ENCODE measurements at regions not wholly inside any gene's neighbourhood (a gene's known extent, or its start where the extent isn't known, plus 50 kb on each side); places are given as distances from the start of the nearest gene placed in this dataset.

DNA sequence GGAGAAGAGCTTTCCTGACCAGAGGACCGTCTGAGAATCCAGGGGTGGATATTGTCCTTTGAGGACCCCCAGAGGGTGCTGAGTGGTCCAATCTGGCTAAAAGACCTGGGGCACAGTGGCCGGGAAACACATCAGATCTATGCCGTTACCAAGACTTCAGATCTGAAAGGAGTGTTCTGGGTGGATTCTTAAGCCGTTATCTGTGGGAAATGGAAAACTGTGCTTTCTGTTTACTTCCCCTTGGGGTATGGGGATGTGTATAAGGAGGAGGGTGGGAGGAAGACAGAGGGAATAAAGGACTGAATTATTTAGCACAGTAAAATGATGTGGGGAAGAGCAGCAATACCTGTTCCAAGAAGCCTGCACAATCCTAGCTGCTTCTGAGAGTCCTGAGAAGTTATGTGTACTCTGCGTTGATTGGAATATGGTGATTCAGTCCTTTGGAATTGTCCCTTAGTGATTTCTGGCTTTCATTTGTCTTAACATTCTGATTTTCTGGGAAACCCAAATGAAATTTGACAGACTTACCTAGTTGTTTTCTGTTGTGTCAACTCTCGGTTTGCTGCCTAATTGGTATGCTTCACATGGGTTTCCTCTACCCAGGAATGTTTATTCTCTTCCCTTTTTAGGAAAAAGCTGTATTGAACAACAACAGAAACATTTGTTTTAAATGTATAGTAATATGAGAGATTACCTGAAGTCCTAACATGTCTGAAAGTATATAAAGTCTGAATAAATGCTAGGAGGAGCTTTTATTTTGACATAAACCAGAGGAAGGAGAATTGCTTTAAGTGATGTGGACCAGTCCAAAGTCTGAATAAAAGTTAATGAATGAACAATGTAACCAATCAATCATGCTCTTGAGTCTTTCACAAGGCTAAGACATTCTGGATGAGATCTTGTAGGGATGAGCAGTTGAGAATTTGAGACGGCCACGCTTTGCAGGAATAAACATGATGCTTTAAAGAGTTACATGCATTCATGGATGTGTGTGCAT lies 427.1 kb upstream of the C2CD4B start:
- no peak for DNase-seq

DNA sequence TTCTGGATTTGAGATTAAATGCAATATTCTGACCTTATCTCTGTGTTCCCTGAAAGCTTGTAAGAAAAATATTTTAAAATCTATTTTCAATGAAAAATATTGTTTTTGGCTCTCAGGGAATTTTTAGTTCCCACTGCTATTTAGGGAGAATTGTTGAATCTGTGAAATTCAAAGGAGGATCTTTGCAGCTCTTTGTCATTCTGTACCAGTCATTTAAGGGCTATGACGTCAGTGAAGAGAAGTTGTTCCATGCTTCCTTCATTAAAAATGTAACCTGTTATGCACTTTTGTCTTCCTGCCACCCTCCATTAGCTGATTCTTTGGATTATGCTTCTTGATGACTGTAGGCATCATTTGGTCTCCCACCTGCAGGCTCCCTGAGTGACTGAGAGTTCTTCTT lies 427.8 kb upstream of the C2CD4B start:
- DNase-seq: no peak

DNA sequence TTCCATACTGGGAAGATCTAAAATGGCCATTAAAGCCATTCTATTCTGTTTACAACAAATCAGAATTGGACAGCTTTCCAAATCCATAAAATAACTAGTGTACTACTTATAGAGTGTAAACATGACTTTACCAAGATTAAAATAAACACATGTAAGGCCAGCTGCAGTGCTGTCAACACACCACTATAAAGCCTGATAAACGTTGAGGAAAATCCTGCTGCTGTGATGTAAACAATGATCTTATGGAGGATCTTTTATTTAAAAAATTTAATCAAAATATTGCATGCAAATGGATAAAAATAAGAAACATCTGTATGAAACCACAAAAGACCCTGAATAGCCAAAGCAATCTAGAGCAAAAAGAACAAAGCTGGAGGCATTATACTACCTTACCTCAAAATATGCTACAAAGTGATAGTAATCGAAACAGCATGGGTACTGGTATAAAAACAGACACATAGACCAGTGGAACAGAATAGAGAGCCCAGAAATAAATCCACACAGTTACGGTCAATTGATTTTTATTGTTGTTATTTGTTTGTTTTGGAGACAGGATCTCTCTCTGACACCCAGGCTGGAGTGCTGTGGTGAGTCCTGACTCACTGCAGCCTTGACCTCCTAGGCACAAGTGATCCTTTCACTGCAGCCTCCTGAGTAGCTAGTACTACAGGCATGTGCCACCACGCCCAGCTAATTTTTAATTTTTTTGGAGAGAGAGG lies 428.8 kb upstream of the C2CD4B start:
- DNase-seq: no peak

DNA sequence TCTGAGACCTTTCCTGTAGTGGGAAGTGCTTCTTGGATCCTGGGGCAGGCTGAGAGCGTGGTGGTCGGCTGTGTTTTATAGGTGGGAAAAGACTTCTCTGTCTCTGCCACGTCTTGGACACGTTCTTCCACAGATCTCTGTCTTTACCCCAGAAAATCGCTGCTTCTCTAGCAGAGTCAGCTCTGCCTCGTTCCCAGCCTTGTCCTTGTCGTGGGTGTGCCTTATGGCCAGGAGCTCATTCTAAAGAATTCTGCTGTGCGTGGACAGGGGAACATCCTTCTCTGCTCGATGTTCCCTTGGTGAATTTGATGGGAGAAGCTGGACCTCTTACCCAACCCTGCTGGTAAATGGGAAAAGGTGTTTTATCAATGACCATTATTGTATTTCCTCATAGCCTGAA lies 433.1 kb upstream of the C2CD4B start:
- no peak for DNase-seq

DNA sequence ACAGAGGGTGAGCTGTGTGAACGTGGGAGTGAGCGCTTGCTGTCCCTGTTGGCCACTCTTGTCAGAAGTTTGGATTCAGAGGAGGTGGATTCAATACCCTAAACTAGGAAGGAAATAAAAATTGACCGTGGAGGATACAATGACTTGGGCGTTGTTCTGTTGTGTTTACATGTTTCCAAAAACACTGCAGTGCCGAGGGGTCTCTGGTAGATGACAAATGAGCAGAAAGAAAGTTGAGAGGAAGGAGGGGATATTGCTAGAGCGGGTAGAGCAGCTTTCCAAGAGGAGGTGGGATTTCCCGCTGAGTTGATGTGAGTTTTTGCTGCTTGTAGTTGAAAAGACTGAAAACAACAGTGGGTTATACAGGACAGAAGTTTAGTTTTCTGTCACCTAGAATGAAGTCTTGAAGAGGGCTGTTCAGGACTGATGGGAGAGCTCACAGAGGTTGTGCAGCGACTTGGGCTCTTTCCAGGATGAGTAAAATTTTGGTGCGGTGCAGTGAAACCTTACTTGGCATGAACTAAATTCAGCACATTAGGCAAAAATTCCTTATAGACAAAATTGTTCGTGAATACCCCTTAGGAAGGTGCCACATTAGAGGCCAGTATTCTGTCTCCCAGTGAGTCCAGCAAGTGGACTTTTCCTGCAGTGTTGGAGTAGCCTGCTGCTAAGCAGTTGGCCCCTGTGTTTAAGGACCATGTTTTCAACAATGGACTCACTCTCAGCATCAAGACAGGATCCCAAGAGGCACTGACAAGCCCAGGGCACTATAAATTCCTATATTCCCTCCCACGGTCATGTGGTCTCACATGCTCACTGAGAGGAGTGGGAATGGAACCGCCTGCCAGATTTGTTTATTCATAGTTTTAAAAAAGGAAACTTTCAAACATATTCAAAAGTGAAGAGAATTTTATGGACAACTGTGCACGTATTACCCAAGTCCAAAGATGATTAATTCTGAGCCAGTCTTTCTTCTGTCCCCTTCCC lies 435.0 kb upstream of the C2CD4B start:
- no peak for DNase-seq

DNA sequence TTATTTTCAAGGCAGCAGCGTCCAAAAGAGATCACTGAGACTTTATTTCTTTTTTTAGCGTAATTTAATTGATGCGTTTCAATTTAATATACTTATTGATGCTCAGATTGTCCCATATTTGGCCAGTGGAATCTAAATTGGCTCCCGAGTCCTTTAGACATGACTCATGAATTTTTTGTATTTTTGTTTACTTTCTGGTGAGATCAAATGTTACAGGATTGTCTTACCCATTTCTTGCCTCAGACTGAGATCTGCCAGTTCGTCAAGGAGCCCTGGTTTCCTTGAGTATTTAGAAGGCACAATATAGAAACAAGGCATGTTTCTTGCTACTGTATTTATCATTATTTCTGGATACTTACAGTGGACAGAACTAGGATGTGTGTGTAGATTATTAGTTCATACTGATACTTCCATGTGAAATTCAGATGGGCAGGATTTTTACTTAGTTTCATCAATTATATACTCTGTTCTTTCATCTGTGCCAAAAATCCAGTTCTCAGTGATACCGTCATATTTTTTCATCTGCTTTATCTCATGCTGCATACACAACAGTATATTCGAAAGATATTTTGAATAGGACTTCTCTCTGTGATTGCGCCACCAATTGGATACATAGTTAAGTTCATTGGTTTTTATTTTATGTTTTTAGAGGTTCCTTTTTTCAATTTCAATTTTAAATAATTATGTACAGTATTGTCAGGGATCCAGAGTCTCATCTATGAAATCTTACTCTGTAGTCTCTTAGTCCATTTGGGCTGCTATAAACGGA lies 436.9 kb upstream of the C2CD4B start:
- DNase-seq: no peak

DNA sequence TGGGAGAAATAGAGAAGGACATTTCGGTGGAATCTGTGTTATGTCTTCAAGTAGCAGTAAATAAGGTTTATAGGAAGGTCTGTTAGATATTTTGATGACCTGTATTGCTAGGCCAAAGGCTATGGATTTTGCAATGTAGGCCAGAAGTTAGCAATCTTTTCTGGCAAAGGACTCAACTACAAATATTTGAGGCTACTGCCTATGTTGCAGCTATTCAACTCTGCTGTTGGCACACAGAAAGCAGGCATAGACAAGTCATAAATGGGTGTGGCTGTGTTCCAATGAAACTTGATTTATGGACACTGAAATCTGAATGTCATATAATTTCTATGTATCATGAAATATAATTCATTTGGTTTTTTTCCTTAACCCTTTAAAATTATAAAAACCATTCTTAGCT lies 438.7 kb upstream of the C2CD4B start:
- DNase-seq: no peak

DNA sequence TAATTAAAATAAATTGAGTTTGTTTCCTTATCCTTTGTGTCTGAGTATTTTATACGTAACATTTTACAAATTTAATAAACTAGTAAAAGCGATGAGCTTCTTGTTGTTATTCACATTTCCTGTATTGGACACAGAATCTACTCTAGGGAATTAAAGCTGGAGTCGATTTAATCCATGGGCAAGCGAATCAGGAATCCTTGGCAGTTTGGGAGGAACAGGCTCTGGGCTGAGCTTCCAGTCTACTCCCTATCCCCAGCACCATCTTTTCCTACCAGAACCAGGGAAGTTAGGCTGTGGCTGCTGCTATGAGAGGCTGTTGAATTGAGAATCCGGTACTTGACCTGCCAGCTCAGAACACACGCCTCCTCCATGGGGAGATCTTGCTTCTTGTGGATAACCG lies 437.3 kb upstream of the TPM1 start:
- DNase-seq: no peak

DNA sequence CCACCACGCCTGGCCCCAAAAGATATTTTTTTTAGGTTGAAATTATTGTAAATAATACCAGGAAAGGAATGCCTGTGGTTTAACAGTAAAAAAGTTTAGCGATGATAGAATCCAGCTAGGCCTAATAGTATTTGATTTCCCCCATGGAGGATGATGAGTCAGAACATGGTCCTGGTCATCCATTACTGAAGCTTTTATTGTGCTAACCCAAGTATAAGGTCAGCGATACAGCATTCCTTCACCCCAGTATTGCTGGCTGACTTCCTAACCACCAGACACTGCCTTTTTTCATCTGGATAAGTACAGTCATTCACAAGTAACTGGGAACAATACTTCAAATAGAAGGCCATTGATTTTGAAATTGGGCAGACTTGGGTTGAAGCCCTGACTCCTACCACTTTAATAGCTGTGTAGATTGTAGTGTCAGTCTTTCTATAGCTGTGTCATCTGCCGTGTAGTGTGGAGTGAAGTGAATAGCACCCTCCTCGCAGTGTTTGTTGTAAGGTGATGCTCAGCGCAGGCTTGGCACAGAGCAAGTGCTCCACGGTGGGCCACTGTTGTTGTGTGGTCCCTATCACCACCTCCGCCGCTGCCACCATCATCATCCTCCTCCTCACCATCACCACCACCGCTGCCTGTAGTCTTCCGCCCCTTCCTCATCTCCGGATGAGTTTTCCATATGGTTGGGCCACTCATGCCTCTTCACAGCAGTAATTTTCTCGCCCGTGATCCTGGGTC lies 436.0 kb upstream of the TPM1 start:
- no peak for DNase-seq

DNA sequence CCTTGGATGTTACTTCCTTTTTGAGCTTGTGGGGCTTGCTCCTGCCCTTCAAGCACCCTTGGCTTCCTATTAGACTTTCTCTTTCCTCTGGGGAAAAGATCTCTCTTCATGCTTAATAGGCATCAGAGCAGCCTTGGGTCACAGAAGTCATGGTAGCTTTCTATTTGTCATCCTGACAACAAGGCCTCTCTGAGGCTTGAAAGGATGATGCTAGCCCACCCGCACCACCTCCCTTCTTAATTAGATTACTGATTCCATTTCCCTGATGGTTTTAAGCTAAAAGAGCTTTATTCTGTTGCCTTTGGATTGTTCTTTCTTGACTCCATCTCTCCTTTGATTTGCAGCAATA lies 435.5 kb upstream of the TPM1 start:
- DNase-seq: no peak

DNA sequence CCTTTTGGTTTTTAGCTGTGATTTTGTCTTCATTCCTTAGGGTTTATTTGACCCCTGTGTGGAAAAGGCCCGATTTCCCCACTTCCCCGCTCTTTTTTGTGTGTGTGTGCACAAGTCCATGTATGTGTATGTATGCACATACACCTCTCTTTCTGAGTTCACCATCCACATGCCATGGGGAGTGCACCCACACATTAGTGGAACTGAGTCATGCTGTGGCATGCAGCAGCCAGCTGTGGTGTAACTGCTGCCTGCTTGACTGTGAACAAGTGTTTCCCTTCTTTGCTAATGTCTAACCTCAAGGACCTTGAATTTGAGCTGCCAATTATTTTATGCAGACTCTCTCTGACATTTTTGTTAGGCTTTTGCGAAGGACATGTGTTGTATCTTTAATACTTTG lies 434.9 kb upstream of the TPM1 start:
- DNase-seq: no peak

DNA sequence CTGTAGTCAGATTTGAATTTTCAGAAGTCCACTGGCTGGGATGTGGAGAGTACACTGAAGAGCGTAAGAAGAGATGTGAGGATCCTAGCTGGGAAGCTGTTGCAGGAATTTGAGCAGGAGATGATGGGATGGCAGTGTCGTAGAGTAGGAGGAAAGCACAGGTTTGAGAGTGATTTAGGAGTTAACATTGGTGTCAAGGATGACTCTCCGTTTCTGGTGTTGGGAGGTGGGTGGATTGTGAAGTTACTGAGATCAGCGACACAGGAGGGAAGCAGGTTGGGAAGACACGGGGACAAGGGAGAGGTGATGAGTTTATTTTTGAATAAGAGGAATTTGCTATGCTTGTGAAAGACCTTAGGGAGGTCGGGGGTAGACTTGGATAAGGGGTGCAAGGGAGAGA lies 434.2 kb upstream of the TPM1 start:
- DNase-seq: no peak

DNA sequence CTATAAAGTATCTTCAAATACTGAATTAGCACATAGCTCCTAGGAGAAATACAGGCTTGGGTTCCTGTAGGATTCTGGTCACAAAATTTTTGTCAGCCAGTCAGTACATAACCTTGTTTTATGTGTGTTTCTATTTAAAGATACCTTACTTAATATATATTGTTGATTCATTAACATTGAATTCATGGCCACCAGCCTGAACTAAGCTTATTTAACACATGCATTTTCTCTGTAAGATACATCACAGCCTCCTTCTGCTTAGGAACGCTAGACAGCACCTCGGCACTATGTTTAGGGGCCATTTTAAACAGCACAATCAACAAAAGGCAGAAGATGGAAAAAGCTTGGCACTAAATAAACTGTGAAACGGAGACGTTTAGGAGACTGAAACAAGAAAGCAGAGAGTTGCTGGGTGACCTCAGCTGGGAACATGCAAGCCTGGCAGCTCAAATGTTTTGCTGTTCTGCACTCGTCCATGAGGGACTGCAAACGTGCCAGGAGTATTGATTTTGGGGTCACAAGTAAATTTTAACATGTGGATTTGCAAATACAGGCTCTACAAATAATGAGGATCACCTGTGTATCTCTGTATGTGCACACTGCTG lies 432.2 kb upstream of the TPM1 start:
- no peak for DNase-seq

DNA sequence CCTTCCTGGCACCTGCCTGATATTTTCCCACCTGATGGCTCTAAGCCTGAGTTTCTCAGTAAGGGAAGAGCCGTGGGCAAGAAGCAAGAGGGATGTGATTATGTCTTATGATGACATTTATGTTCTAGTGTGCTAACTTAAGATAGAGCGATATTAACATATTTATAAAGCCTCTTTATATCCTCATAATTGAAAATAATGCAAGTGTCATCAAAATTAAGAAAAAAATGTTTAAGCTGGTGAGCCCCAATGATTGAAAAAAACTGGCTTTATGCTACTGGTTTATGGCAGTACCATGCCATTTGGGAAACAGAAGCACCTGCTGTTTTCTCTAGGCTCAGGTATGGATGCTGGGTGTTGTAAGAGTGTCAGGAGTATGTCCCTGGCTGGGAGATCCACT lies 431.5 kb upstream of the TPM1 start:
- no peak for DNase-seq

DNA sequence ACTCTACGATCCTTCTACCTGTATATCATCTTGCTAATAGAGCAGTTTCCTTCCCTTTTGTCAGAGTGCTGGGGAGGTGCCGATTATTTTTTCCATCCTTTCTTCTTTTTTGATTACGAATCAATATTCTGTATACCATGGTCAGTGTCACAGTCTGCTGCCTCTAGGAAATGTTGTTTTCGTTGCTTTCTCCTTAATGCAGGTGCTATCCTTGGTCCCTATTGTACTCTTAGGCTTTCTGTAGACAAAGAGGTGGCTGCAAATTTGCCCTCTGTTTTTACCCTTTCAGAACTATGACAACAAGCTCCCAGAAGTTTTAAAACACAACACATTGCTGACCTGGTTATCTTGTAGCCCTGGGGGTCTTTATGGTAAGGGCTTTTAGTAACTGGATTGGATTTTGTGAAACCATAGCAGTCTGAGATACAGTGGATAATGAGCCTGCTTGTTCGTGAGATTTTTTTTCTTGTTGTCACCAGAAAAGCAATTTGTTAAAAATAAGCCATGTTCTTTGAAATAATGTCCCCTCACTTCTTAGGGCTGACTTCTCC lies 430.3 kb upstream of the TPM1 start:
- no peak for DNase-seq

DNA sequence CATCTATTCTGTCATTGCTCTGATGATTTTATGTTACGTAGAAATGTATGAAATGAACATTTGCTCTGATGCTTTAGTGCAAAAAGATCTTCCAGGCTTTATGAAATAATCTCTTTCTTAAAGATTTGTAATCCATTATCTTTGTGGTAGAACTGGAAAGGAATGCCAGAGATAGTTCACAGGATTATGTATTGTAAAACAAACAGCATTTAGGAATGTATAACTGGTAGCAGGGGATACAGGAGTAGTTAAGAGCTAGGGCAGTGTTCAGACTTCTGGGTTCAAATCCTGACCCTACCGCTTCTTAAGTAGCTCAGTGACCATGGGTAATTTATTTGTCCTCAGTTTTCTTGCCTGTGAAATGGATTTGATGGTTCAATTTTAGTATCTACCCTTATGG lies 429.8 kb upstream of the TPM1 start:
- no peak for DNase-seq

DNA sequence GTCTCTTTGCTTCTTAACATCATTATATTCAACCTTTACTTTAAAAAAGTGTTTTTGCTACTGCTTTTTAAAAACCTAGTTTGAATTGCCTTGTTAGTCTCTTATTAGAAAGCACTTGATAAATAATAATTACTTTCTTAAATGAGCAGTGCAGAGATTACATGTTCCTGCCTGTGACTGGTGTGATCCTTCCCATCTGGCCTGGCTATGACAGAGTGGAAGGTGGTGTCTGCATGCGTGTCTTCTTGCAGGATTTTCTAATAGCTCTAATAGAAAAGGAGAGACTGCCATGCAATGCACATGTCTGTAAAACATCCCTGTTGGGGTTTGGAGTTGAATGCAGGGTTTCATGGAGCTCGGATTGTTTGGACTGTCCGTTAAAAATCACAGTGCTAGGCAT lies 425.8 kb upstream of the TPM1 start:
- DNase-seq: no peak

DNA sequence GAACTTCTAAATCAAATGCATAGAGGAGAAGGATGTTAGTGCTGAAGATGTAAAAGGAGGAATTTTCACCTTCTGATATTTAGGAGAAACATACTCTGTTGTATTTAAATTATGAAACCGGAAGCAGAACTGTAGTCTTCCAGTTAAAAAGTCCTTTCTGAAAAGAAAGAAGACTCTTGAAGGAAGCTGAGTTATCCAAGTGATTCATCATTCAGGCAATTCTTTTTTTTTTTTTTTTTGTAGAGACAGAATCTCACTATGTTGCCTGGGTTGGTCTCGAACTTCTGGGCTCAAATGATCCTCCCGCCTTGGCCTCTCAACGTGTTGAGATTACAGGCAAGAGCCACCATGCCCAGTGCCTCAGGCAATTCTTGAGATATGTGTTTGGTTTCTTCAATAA lies 424.8 kb upstream of the TPM1 start:
- no peak for DNase-seq

DNA sequence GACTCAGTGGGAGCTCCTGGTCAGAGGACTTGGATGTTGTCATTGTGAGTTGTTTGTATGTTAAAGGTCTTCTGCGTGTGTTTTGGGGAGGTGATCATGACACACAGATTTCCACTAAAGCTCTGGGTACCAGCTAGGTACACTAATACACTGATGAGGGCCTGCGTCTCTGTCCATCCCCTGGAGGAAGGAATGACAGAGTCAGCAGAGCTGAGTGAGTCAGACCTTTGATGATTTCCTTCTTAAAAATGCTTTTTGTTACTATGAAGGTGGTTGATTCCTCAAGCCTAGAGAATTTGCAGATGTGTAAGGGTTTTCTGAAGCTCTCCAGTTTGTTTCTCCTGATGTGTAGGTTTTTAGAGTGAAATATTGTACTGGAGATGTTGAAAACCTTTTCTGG lies 424.1 kb upstream of the TPM1 start:
- DNase-seq: no peak

DNA sequence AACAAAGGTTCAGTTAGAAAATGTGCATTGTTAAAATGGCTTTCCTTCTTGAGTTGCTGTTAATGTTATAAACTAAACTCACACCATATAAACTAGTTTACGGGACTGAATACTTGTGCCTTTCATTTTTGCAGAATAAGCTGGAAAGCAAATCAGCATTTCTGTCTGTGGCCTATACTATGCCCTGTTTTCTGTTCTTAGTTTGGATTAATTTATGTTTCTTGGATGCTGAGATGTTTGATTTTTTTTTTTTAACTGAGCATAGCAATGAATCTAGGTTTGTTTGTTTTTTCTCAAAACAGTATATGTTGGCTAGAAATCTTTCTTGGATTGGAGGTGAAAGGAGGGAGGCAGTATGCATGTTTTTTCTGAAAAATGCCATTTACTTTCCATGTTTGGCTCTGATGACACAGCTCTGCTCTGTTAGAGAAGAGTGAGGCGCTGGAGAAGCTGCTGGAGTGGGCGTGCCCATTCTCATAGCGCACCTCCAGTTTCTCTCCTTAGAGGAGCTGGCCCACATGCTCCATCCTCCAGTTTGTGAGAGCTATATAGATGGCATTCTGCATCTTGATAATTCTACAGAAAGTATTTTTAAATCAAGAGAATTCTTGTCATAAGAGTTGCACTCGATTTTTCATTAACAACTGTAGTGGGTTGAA lies 423.6 kb upstream of the TPM1 start:
- DNase-seq: no peak

All from CD4-positive, alpha-beta T cell treated with Interleukin-10 for 1 hour (primary cell).